ENCODE measurements at regions not wholly inside any gene's neighbourhood (a gene's known extent, or its start where the extent isn't known, plus 50 kb on each side); places are given as distances from the start of the nearest gene placed in this dataset.

- no peak for ATAC-seq
Observed at GRCh38 chr5:107808671-107809137, 138.0 kb upstream of the EFNA5 start.

GRCh38 chr5:107807431-107807830 lies 136.7 kb upstream of the EFNA5 start:
- ATAC-seq: no peak

- peak; percentile 83 for ATAC-seq
Observed at GRCh38 chr5:107806705-107807104, 136.0 kb upstream of the EFNA5 start.

DNA sequence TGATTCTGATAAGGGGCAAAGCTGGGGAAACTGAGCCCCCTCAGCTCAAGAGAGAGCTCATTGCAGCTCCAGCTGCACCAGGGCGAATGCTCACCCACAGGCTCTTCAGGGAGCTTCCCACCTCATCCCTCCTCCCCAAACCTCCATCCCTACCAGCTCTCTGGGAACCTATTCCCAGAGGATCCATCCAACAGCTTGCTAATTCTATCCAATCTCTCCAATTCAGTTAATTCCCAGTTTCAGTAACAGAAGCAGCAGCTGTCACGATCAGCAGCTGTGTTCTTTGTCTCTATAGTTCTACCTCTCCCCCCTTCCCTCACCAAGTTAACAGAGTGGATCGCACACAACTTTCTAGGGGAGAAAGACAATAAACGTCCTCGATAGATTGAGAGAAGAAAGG lies 135.5 kb upstream of the EFNA5 start:
- no peak for ATAC-seq

DNA sequence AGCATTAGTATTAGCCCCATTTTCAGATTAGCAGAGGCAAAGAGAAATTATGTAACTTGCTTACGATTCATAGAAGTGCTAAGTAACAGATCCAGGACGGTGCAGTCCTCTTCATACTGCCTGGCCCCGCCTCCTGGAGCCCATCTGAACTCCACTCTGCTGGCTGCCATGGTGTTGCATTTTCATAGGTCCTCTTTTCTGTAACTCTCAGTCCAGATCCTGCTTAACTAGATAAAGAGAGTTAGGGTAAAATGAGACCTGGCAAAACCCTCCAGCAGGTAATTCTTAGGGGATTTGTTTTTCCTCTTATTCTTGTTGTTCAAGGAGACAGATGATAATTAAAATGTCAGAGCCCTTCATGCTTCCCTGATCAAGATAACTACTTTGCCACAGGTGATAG lies 135.1 kb upstream of the EFNA5 start:
- ATAC-seq: no peak

DNA sequence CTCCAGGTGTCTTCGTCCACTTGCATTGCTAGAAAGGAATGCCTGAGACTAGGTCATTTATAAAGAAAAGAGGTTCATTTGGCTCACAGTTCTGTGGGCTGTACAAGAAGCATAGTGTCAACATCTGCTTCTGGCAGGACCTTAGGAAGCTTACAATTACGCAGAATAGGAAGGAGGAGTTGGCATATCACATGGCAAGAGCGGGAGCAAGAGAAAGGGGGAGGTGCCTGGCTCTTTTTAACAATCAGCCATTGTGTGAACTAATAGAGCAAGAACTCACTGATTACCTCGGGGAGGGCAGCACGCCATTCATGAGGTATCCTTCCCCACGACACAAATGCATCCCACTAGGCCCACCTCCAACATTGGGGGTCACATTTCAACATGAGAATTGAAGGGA lies 134.4 kb upstream of the EFNA5 start:
- ATAC-seq: no peak

DNA sequence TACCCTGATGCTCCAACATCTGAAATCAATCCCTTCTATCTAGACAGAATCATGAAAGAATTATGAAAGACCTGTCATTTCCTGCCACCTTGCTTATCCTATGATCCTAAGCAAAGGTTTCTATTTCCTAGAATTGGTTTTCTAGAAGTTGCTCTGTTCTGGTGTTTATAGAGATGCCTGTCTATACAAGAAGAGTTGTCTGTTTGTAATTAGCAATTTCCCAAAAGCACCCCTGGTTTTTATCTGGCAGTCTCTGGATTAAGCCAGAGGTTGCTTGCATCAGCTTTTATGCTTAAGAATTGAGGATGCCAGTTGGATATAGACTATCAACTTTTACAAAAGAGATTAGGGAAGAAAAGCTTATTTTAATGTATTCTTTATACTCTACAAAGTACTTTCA lies 133.0 kb upstream of the EFNA5 start:
- ATAC-seq: no peak

DNA sequence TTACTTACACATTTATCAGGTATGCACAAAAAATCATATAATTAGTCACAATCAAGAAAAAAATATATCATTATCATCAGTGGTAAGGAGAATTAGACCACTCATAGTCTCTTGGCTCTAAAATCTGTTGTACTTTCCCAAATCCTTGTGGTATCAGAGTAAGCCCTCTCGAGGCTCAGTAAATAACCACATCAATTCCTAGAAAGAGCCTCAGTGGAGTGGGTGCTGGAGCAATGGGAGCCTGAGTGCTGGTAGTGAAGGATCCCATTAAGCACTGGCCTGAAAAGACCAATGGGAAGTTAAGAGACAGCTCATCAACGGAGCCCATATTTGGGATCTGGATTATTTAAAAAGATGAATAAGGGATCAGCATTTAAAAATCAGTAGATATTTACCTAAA lies 130.3 kb upstream of the EFNA5 start:
- no peak for ATAC-seq

GRCh38 chr5:107799306-107799705 lies 128.6 kb upstream of the EFNA5 start:
- no peak for ATAC-seq

DNA sequence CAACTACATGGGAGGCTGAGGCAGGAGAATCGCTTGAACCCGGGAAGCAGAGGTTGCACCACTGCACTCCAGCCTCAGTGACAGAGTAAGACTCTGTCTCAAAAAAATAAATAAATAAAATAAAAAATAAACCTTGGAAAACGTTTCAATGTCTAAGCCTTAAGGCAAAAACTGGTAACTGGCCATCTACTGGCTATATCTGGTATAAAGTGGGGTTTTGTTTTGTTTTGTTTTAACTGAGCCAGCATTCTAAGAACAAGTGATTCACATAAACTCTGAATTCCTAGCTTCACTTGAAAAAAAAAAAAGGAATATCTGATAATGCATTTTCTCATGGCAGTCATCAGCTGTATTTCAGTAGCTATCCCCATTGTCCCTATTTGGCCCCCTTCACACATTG lies 126.1 kb upstream of the EFNA5 start:
- no peak for ATAC-seq

DNA sequence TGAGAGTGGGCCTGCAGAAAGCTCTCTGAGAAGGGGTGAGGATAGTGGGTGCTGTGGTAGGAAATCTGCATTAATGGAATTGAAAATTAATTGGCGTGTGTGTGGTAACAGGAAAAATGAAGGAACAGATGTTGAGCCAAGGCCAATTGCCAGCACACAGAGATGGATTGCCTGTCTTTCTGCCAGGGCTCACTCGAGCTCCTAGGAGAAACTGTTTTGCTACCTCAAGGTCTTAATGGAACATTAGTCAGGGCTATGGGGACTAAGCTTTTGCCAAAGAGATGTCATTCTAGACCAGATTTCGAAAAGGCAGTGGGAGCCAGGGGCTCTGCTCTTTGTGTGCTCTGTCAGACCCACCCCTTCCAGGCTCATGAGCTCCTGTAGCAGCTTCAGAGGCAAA lies 124.0 kb upstream of the EFNA5 start:
- no peak for ATAC-seq

DNA sequence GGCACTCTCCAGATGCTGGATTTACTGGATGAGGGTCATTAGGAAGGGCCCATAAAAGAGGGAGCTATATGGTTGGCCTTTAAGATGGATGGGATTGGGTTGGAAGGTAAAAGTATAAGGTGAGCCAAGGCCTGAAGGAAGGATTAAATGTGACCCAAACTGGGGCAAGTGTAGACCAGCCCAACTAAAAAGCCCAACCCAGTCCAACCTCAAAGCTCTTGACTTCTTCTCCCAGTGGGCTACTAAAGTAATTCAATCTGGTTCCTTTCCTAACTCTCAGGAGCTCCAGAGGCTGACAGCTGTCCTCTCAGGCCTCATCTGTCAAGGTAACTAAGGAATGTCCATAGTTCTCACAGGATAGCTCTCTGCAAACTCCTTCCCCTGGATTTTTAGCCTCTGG lies 122.2 kb upstream of the EFNA5 start:
- ATAC-seq: no peak

DNA sequence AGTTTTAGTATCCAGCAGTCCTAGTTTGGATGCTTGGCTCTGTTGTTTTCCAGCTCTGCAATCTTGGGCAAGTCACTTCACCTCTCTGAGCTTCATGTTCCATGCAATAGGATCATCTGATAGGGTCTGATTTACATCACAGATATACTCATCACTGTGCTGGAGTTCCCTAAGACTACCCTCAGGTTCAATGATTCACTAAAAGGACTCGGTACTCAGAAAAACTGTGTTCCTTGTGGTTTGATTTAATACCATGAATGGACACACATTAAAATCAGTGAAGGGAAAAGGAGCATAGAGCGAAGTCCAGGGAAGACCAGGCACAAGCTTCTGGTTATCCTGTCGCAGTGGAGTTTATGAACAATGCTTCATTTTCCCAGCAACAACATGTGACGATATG lies 119.9 kb upstream of the EFNA5 start:
- ATAC-seq: no peak

- ATAC-seq: no peak
Observed at GRCh38 chr5:107786424-107786823, 115.7 kb upstream of the EFNA5 start.

DNA sequence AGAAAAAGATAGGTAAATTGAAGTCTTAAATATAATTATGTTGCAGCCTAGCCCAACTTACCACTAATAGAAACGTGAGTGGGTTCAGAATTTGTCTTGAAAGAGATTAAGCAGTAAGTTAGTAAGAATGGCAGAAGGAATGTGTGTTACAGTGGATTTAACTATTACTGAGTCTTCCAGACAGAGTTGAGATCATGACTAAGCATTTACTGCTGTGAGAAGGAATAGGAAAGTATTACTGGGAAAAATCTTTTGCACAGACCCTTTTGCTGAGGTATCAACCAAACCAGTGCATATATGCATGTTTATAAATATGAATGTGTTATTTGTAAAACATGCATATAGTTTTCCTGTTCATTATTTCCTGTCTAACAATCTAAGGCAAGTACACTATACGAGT lies 112.8 kb upstream of the EFNA5 start:
- no peak for ATAC-seq

- ATAC-seq: no peak
Observed at GRCh38 chr5:107782561-107783169, 111.9 kb upstream of the EFNA5 start.

DNA sequence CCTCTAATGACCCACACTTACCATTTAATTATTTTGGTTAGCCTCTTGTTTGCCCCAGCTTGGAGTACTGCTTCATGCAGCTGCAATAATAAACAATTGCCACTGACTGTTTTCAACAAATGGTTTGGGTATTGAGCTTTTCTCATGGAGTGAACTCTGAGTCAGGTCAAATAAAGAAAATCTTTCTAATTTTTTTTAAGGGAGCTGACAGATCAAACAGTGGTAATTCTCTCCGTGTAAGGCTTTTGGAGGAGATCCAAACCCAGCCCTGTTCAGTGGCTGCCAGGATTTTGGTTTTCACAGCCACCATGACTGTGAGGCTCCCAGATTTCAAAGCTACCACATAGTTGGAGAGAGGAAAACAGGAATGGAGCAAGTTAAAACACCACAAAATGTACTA lies 110.7 kb upstream of the EFNA5 start:
- ATAC-seq: no peak

DNA sequence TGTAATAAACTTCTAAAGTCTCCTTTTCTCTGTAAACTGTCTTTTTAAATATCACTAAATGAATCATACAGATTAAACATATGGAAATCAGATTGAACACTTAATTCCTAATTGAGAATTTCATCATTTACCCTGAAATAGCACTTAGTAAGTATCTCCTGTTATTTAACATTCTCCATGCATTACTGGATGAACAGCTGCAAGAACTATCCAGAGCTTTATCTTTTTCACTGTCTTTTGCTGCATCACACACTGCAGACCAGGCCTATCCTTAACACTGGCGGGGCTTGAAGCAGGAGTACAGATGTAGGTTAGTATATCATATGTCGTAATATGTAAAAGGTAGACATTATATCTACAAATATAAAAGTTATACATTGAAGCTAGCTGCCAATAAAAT lies 108.7 kb upstream of the EFNA5 start:
- no peak for ATAC-seq

- ATAC-seq: no peak
Observed at GRCh38 chr5:107778647-107779046, 107.9 kb upstream of the EFNA5 start.

- no peak for ATAC-seq
Observed at GRCh38 chr5:107776922-107777740, 106.4 kb upstream of the EFNA5 start.

DNA sequence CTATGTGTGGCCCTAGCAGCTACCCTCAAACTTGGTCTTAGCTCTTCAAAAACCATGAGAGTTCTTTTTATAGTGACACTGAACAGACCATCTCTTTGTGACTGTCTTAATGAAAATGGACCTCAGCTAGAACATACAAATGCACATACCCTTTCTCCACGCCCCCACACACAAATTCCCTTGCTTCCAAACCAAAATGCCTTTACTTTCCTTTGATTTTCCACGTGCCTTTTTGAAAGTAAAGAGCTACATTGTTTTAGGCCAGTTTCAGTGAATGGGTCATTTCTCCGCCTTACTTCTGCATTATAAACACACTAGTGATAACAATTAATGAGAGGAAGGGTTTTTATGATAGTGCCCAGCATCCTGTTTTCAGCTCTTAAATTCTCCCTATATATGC lies 105.8 kb upstream of the EFNA5 start:
- ATAC-seq: no peak

DNA sequence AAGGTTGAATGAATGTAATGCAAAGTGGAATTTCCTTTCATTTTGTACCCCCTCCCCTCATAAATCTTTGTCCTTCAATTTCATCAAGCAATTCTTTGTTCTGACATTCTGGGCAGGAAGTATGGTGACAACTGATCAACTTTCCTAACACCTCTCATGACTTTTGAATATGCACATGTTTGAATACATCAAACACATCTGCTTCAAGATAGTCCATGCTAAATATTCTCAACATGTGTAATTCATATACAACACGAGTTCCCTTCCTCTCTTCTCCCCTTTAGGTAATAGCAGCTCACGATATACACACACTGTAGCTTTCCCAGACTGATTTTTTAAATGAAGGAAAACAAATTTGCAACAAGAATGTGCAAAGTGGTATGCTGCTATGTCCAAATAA lies 103.6 kb upstream of the EFNA5 start:
- no peak for ATAC-seq

- no peak for ATAC-seq
Observed at GRCh38 chr5:107773479-107773878, 102.7 kb upstream of the EFNA5 start.

All from esophagus mucosa (tissue), 1 donor.